GM23338 (cell line): ENCODE measurements at regions not wholly inside any gene's neighbourhood (a gene's known extent, or its start where the extent isn't known, plus 50 kb on each side); places are given as distances from the start of the nearest gene placed in this dataset.

Experiments
- ATAC-seq: fragments of 200-7000 bp; cut with Tn5 transposase; 3 replicates; pipeline ENCODE4 v1.9.1; 2020
- DNase-seq: peaks from one replicate; pipeline ENCODE4 v3.0.0-alpha.2; 2015; ENCODE audit warnings: low spot score
- H2AFZ ChIP-seq: fragments of 200-600 bp; sonication (generic); 2 replicates; pipeline ENCODE4 v1.8.0; 2016; ENCODE audit warnings: antibody characterized with exemption, mild to moderate bottlenecking, moderate library complexity
- H3F3A ChIP-seq: fragments of 200-600 bp; sonication (generic); replicated peaks from 2 replicates; pipeline ENCODE4 v1.8.0; 2017; ENCODE audit warnings: antibody characterized with exemption, mixed run types, low read depth
- H3K27ac ChIP-seq: fragments of 200-600 bp; sonication (generic); 2 replicates; pipeline ENCODE4 v1.6.1; 2016; ENCODE audit warnings: low read depth
- H3K27me3 ChIP-seq: fragments of 200-600 bp; sonication (generic); 2 replicates; pipeline ENCODE4 v1.8.0; 2016; ENCODE audit warnings: mild to moderate bottlenecking, mixed run types, moderate library complexity; ENCODE audit not compliant: insufficient read depth
- H3K36me3 ChIP-seq: fragments of 200-600 bp; sonication (generic); 2 replicates; pipeline ENCODE4 v1.8.0; 2016; ENCODE audit warnings: mild to moderate bottlenecking; ENCODE audit not compliant: insufficient read depth
- H3K4me1 ChIP-seq: fragments of 200-600 bp; sonication (generic); 2 replicates; pipeline ENCODE4 v1.8.0; 2016; ENCODE audit warnings: mild to moderate bottlenecking, moderate library complexity; ENCODE audit not compliant: insufficient read depth
- H3K4me2 ChIP-seq: fragments of 200-600 bp; sonication (generic); 2 replicates; pipeline ENCODE4 v1.7.1; 2017; ENCODE audit warnings: mixed run types
- H3K4me3 ChIP-seq: fragments of 200-600 bp; sonication (generic); 2 replicates; pipeline ENCODE4 v1.6.1; 2016; ENCODE audit warnings: mixed run types
- H3K79me2 ChIP-seq: fragments of 200-600 bp; sonication (generic); replicated peaks from 2 replicates; pipeline ENCODE4 v1.8.0; 2017; ENCODE audit warnings: mild to moderate bottlenecking; ENCODE audit not compliant: insufficient read depth
- H3K9me2 ChIP-seq: fragments of 200-600 bp; sonication (generic); 2 replicates; pipeline ENCODE4 v1.8.0; 2017; ENCODE audit not compliant: insufficient read depth
- H4K20me1 ChIP-seq: fragments of 200-600 bp; sonication (generic); replicated peaks from 2 replicates; pipeline ENCODE4 v1.8.0; 2017; ENCODE audit warnings: mild to moderate bottlenecking; ENCODE audit not compliant: insufficient read depth
- H3K27ac Mint-ChIP-seq: 2 replicates; pipeline ENCODE4 v1.8.0; 2020; ENCODE audit warnings: inconsistent platforms, mild to moderate bottlenecking, moderate library complexity, mixed read lengths
- H3K27me3 Mint-ChIP-seq: 3 replicates; pipeline ENCODE4 v1.8.0; 2022; ENCODE audit warnings: low read depth, mild to moderate bottlenecking, moderate library complexity, mixed read lengths, inconsistent platforms; ENCODE audit not compliant: insufficient read depth, poor library complexity
- H3K36me3 Mint-ChIP-seq: 3 replicates; pipeline ENCODE4 v1.8.0; 2021; ENCODE audit warnings: low read depth, mild to moderate bottlenecking, inconsistent platforms, moderate library complexity, mixed read lengths
- H3K4me1 Mint-ChIP-seq: 3 replicates; pipeline ENCODE4 v1.8.0; 2020; ENCODE audit warnings: mild to moderate bottlenecking, inconsistent platforms, mixed read lengths
- H3K4me3 Mint-ChIP-seq: 3 replicates; pipeline ENCODE4 v1.8.0; 2021; ENCODE audit warnings: moderate library complexity, mild to moderate bottlenecking, inconsistent platforms, mixed read lengths
- H3K9me3 Mint-ChIP-seq: 3 replicates; pipeline ENCODE4 v1.8.0; 2020; ENCODE audit warnings: moderate library complexity, mild to moderate bottlenecking, inconsistent platforms, mixed read lengths
- CREB1 ChIP-seq: fragments of 250-450 bp; sonication (Bioruptor Pico); IDR thresholded peaks from 2 replicates; pipeline ENCODE4 v1.5.0; 2020; ENCODE audit warnings: low read depth, mild to moderate bottlenecking, moderate library complexity
- JUNB ChIP-seq: IDR thresholded peaks from one replicate; pipeline ENCODE4 v1.6.1; 2016; ENCODE audit warnings: antibody characterized with exemption; ENCODE audit not compliant: unreplicated experiment
- NANOG ChIP-seq: IDR thresholded peaks from 2 replicates; pipeline ENCODE4 v1.6.1; 2016; ENCODE audit warnings: antibody characterized with exemption, borderline replicate concordance
- STAT1 ChIP-seq: IDR thresholded peaks from one replicate; pipeline ENCODE4 v1.6.1; 2016; ENCODE audit warnings: antibody characterized with exemption; ENCODE audit not compliant: unreplicated experiment
- ZNF114 ChIP-seq: fragments of 250-450 bp; sonication (Bioruptor Pico); IDR thresholded peaks from 2 replicates; pipeline ENCODE4 v1.5.0; 2020; ENCODE audit warnings: mild to moderate bottlenecking, moderate library complexity
- ZNF331 ChIP-seq: fragments of 250-450 bp; sonication (Bioruptor Pico); IDR thresholded peaks from 2 replicates; pipeline ENCODE4 v1.5.0; 2020; ENCODE audit warnings: low read depth, mild to moderate bottlenecking, moderate library complexity
- TF ChIP-seq, protein P1 (sequence below): IDR thresholded peaks from 2 replicates; pipeline ENCODE4 v1.6.1; 2016; ENCODE audit warnings: antibody characterized with exemption
- TF ChIP-seq, protein P2 (sequence below), 2 experiments: fragments of 200-600 bp in 1 of 2; sonication (generic) in 1 of 2; conservative IDR thresholded peaks; 2 replicates each; pipeline versions ENCODE4 v1.5.1 to v1.6.1; 2016 to 2017; ENCODE audit warnings: antibody characterized with exemption in 2 of 2, low read depth in 2 of 2, mild to moderate bottlenecking in 2 of 2, moderate library complexity in 1 of 2
- TF ChIP-seq, protein P3 (sequence below): IDR thresholded peaks from one replicate; pipeline ENCODE4 v1.6.1; 2018; ENCODE audit warnings: antibody characterized with exemption; ENCODE audit not compliant: unreplicated experiment

DNA sequence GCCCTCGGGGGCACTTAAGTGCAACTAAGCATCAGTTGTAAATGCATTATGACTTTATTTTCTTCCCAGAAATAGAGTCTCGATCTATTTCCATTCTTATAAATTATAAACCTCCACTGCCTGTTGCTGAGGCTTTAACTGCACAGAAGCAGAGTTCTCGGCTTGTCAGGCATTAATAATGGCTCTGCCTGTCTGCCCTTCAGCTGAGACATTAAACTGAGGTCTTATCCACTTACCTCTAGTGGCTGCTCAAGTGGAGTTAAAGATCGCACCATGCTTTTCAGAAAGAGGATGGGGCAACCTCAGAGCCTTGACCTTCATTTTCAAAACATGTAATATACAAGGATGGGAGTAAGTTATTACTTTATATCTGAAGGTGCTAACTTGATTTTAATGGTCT, 597.6 kb upstream of the PRMT6 start (continued):
- TF ChIP-seq, protein P1, sequence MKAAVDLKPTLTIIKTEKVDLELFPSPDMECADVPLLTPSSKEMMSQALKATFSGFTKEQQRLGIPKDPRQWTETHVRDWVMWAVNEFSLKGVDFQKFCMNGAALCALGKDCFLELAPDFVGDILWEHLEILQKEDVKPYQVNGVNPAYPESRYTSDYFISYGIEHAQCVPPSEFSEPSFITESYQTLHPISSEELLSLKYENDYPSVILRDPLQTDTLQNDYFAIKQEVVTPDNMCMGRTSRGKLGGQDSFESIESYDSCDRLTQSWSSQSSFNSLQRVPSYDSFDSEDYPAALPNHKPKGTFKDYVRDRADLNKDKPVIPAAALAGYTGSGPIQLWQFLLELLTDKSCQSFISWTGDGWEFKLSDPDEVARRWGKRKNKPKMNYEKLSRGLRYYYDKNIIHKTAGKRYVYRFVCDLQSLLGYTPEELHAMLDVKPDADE, result no peak
- no peak for TF ChIP-seq JUNB
- TF ChIP-seq NANOG, result no peak
- no peak for TF ChIP-seq ZNF114
- TF ChIP-seq ZNF331 (CRISPR knock-in tag), result no peak
- TF ChIP-seq, protein P2, sequence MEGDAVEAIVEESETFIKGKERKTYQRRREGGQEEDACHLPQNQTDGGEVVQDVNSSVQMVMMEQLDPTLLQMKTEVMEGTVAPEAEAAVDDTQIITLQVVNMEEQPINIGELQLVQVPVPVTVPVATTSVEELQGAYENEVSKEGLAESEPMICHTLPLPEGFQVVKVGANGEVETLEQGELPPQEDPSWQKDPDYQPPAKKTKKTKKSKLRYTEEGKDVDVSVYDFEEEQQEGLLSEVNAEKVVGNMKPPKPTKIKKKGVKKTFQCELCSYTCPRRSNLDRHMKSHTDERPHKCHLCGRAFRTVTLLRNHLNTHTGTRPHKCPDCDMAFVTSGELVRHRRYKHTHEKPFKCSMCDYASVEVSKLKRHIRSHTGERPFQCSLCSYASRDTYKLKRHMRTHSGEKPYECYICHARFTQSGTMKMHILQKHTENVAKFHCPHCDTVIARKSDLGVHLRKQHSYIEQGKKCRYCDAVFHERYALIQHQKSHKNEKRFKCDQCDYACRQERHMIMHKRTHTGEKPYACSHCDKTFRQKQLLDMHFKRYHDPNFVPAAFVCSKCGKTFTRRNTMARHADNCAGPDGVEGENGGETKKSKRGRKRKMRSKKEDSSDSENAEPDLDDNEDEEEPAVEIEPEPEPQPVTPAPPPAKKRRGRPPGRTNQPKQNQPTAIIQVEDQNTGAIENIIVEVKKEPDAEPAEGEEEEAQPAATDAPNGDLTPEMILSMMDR (conservative IDR thresholded peaks at IDR 0.05; ENCODE audit: low read depth in 2 of 2), result no peak
- TF ChIP-seq STAT1, result no peak
- TF ChIP-seq, protein P3, sequence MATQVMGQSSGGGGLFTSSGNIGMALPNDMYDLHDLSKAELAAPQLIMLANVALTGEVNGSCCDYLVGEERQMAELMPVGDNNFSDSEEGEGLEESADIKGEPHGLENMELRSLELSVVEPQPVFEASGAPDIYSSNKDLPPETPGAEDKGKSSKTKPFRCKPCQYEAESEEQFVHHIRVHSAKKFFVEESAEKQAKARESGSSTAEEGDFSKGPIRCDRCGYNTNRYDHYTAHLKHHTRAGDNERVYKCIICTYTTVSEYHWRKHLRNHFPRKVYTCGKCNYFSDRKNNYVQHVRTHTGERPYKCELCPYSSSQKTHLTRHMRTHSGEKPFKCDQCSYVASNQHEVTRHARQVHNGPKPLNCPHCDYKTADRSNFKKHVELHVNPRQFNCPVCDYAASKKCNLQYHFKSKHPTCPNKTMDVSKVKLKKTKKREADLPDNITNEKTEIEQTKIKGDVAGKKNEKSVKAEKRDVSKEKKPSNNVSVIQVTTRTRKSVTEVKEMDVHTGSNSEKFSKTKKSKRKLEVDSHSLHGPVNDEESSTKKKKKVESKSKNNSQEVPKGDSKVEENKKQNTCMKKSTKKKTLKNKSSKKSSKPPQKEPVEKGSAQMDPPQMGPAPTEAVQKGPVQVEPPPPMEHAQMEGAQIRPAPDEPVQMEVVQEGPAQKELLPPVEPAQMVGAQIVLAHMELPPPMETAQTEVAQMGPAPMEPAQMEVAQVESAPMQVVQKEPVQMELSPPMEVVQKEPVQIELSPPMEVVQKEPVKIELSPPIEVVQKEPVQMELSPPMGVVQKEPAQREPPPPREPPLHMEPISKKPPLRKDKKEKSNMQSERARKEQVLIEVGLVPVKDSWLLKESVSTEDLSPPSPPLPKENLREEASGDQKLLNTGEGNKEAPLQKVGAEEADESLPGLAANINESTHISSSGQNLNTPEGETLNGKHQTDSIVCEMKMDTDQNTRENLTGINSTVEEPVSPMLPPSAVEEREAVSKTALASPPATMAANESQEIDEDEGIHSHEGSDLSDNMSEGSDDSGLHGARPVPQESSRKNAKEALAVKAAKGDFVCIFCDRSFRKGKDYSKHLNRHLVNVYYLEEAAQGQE, result no peak

DNA sequence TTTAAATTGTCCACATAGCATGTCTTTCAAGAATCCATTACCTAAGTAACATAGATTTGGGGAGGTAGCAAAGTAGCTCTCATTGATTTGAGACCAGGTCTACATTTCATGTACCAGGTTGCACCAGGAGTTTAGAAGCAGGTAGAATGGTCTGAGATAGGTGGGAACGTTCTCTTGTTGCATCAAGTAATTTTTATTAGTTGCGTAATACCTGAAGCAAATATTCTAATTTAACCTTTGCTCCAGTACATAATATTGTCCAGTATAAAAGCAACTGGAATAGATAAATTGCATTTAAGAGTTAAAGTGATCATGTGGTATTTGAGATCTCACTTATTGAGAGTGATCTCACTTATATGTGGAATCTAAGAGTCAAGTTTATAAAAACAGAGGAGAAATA, 597.1 kb upstream of the PRMT6 start:
- DNase-seq (no peak), ATAC-seq (no peak)
- H2AFZ ChIP-seq, result no peak overlapping the region
- no peaks in the 10 kb centered on the region for H3K27me3 ChIP-seq
- H3K36me3 ChIP-seq, result no peaks in the 10 kb centered on the region
- no peaks in the 10 kb centered on the region for H3K79me2 ChIP-seq
- H4K20me1 ChIP-seq, result no peaks in the 10 kb centered on the region
- no peak overlapping the region for H3K4me3 Mint-ChIP-seq
- no peaks in the 10 kb centered on the region for H3K9me3 Mint-ChIP-seq
- no peak overlapping the region for H3K27ac ChIP-seq
- H3K9me2 ChIP-seq, result no peaks in the 10 kb centered on the region
- H3K36me3 Mint-ChIP-seq, result no peaks in the 10 kb centered on the region
- no peaks in the 10 kb centered on the region for H3K27me3 Mint-ChIP-seq
- no peak overlapping the region for H3K27ac Mint-ChIP-seq
- no peak overlapping the region for H3K4me3 ChIP-seq
- H3K4me1 ChIP-seq, result no peaks in the 10 kb centered on the region
- no peak overlapping the region for H3K4me2 ChIP-seq
- no peaks in the 10 kb centered on the region for H3K4me1 Mint-ChIP-seq
- no peaks in the 10 kb centered on the region for H3F3A ChIP-seq
- TF ChIP-seq, protein P3, result no peak
- TF ChIP-seq CREB1 (no peak), STAT1 (no peak), ZNF331 (CRISPR knock-in tag) (no peak)
